ENCODE measurements at regions not wholly inside any gene's neighbourhood (a gene's known extent, or its start where the extent isn't known, plus 50 kb on each side); places are given as distances from the start of the nearest gene placed in this dataset.

DNA sequence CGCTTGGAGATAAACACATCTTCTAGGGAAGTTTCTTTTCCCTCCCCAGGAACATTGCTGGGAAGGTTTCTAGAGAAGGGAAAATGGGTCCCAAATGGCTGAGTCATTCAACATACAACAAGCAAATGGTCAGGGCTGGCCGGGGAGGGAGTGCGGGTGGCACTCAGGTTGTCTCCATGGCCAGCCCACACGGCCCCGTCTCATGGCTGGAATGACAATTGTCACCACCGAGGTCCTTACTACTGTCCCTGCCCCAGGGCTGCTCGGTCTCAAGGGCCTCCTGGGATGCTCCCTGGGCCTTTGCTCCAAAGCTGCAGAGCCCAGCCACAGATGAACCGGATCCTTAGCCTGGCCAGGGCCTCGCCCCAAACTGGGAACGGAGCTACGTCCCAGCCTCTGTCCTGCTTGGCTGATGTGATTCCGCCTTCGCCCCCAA is 121.9 kb downstream of the FGF18 start:
- TF ChIP-seq, protein P1, sequence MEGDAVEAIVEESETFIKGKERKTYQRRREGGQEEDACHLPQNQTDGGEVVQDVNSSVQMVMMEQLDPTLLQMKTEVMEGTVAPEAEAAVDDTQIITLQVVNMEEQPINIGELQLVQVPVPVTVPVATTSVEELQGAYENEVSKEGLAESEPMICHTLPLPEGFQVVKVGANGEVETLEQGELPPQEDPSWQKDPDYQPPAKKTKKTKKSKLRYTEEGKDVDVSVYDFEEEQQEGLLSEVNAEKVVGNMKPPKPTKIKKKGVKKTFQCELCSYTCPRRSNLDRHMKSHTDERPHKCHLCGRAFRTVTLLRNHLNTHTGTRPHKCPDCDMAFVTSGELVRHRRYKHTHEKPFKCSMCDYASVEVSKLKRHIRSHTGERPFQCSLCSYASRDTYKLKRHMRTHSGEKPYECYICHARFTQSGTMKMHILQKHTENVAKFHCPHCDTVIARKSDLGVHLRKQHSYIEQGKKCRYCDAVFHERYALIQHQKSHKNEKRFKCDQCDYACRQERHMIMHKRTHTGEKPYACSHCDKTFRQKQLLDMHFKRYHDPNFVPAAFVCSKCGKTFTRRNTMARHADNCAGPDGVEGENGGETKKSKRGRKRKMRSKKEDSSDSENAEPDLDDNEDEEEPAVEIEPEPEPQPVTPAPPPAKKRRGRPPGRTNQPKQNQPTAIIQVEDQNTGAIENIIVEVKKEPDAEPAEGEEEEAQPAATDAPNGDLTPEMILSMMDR (IDR thresholded peaks at IDR 0.05) = no peak
- TF ChIP-seq POLR2A (IDR thresholded peaks at IDR 0.05) = no peak

All from right lobe of liver (tissue), 4 donors.